Neuronal stem cell (in vitro differentiated cells): ENCODE measurements at regions not wholly inside any gene's neighbourhood (a gene's known extent, or its start where the extent isn't known, plus 50 kb on each side); places are given as distances from the start of the nearest gene placed in this dataset.

Experiments
- DNase-seq: peaks from one replicate; pipeline ENCODE4 v3.0.0-alpha.2; 2013; ENCODE audit warnings: low spot score
- H2AFZ ChIP-seq: one replicate; pipeline ENCODE4 v1.6.1; 2013; ENCODE audit warnings: mild to moderate bottlenecking, low read length, inconsistent platforms
- H2AK5ac ChIP-seq: 2 replicates; pipeline ENCODE4 v1.6.1; 2013; ENCODE audit warnings: low read depth, mild to moderate bottlenecking, inconsistent platforms, low read length, moderate library complexity, mixed read lengths
- H2BK120ac ChIP-seq: 2 replicates; pipeline ENCODE4 v1.6.1; 2013; ENCODE audit warnings: low read depth, mild to moderate bottlenecking, inconsistent platforms, low read length, moderate library complexity, mixed read lengths
- H2BK12ac ChIP-seq: one replicate; pipeline ENCODE4 v1.6.1; 2013; ENCODE audit warnings: low read length, inconsistent platforms
- H2BK15ac ChIP-seq: 2 replicates; pipeline ENCODE4 v1.6.1; 2013; ENCODE audit warnings: mild to moderate bottlenecking, low read length, inconsistent platforms, mixed read lengths
- H2BK5ac ChIP-seq: one replicate; pipeline ENCODE4 v1.6.1; 2013; ENCODE audit warnings: inconsistent platforms, mild to moderate bottlenecking, low read length, moderate library complexity
- H3K14ac ChIP-seq: one replicate; pipeline ENCODE4 v1.6.1; 2013; ENCODE audit warnings: low read length, inconsistent platforms
- H3K18ac ChIP-seq: 2 replicates; pipeline ENCODE4 v1.6.1; 2013; ENCODE audit warnings: low read length, inconsistent platforms
- H3K23ac ChIP-seq: 2 replicates; pipeline ENCODE4 v1.6.1; 2013; ENCODE audit warnings: low read depth, mild to moderate bottlenecking, mixed read lengths, low read length, inconsistent platforms; ENCODE audit not compliant: poor library complexity
- H3K27ac ChIP-seq: replicated peaks from 3 replicates; pipeline ENCODE4 v1.5.1; 2013; ENCODE audit warnings: low read length, inconsistent platforms
- H3K27me3 ChIP-seq, 3 experiments: 2 replicates each; pipeline ENCODE4 v1.6.1; 2013; ENCODE audit warnings: low read length in 3 of 3, mild to moderate bottlenecking in 2 of 3, inconsistent platforms in 1 of 3, low read depth in 1 of 3, mixed read lengths in 1 of 3, moderate library complexity in 1 of 3; ENCODE audit not compliant: control insufficient read depth in 3 of 3, insufficient read depth in 3 of 3
- H3K36me3 ChIP-seq, 2 donors: replicated peaks in 1 of 2; 2 replicates each; pipeline ENCODE4 v1.6.1; 2013; ENCODE audit warnings: low read length in 2 of 2; ENCODE audit not compliant: control insufficient read depth in 2 of 2, insufficient read depth in 2 of 2
- H3K4ac ChIP-seq: 2 replicates; pipeline ENCODE4 v1.6.1; 2013; ENCODE audit warnings: inconsistent platforms, mild to moderate bottlenecking, low read length, moderate library complexity
- H3K4me1 ChIP-seq, 2 donors: 1 replicate in 1 of 2; 2 replicates in 1 of 2; pipeline ENCODE4 v1.6.1; 2013; ENCODE audit warnings: low read length in 2 of 2, low read depth in 1 of 2; ENCODE audit not compliant: control insufficient read depth in 2 of 2, insufficient read depth in 1 of 2
- H3K4me2 ChIP-seq: one replicate; pipeline ENCODE4 v1.6.1; 2013; ENCODE audit warnings: mild to moderate bottlenecking, low read length, inconsistent platforms; ENCODE audit not compliant: insufficient read depth, poor library complexity, severe bottlenecking
- H3K4me3 ChIP-seq, 2 donors: 2 replicates each; pipeline ENCODE4 v1.5.1; 2013; ENCODE audit warnings: low read length in 2 of 2, mild to moderate bottlenecking in 2 of 2, inconsistent platforms in 1 of 2, moderate library complexity in 1 of 2
- H3K79me1 ChIP-seq: one replicate; pipeline ENCODE4 v1.6.1; 2013; ENCODE audit warnings: low read depth, mild to moderate bottlenecking, inconsistent platforms, low read length, moderate library complexity
- H3K9ac ChIP-seq: one replicate; pipeline ENCODE4 v1.6.1; 2013; ENCODE audit warnings: mild to moderate bottlenecking, low read depth, low read length, inconsistent platforms; ENCODE audit not compliant: poor library complexity
- H3K9me3 ChIP-seq, 2 donors: replicated peaks in 1 of 2; 2 replicates each; pipeline versions ENCODE3 to v1.6.1; 2013; ENCODE audit warnings: low read length in 2 of 2, mild to moderate bottlenecking in 2 of 2, inconsistent platforms in 1 of 2, low read depth in 1 of 2, mixed read lengths in 1 of 2, moderate library complexity in 1 of 2; ENCODE audit not compliant: control insufficient read depth in 2 of 2, insufficient read depth in 1 of 2
- H4K8ac ChIP-seq: one replicate; pipeline ENCODE4 v1.6.1; 2013; ENCODE audit warnings: low read depth, mild to moderate bottlenecking, inconsistent platforms, low read length, moderate library complexity
- H4K91ac ChIP-seq: one replicate; pipeline ENCODE4 v1.6.1; 2013; ENCODE audit warnings: low read length, low read depth, mild to moderate bottlenecking, inconsistent platforms; ENCODE audit not compliant: poor library complexity
- WGBS, 2 donors: extraction: QIAGEN DNeasy Blood & Tissue Kit; methylation state at CpG; one replicate each; pipeline ENCODE4 v1.1.7; 2013; ENCODE audit warnings: missing lambda C conversion rate in 2 of 2, mixed read lengths in 1 of 2; ENCODE audit not compliant: insufficient read length in 2 of 2, insufficient replicate concordance in 1 of 2; ENCODE audit errors: extremely low coverage in 2 of 2; 5-methylcytosine and 5-hydroxymethylcytosine counted together

GRCh38 chr2:128724547-128724946, 405.9 kb upstream of the HS6ST1 start:
- Histone ChIP-seq H3K36me3 (no peaks in the 10 kb centered on the region), H3K14ac (no peak overlapping the region), H4K8ac (no peak overlapping the region), H4K91ac (no peak overlapping the region), H3K4me2 (no peak overlapping the region), H2BK15ac (no peak overlapping the region), H2BK120ac (no peak overlapping the region), H3K27ac (no peak overlapping the region), H3K27me3 (no peaks in the 10 kb centered on the region), H3K18ac (no peak overlapping the region), H3K9me3 (peaks cover 0 to 2% of the 10 kb centered on the region in 2 donors), H2AFZ (no peak overlapping the region), H2BK5ac (no peak overlapping the region), H3K23ac (no peak overlapping the region), H3K4me3 (no peak overlapping the region), H2BK12ac (no peak overlapping the region), H3K4me1 (no peaks in the 10 kb centered on the region), H3K4ac (no peak overlapping the region), H2AK5ac (no peak overlapping the region), H3K79me1 (no peaks in the 10 kb centered on the region), H3K9ac (no peak overlapping the region)
- WGBS, 2 donors = no CpG with 5 or more reads among the region's 7 CpGs
- no peak for DNase-seq

- H2BK5ac ChIP-seq = no peak overlapping the region
- no peak overlapping the region for H2BK12ac ChIP-seq
- no peak overlapping the region for H3K27ac ChIP-seq
- no peaks in the 10 kb centered on the region for H3K79me1 ChIP-seq
- H3K18ac ChIP-seq = no peak overlapping the region
- no peaks in the 10 kb centered on the region for H3K27me3 ChIP-seq
- H3K9me3 ChIP-seq = peaks cover 0 to 6% of the 10 kb centered on the region in 2 donors
- H4K91ac ChIP-seq = no peak overlapping the region
- no peak for DNase-seq
- no peak overlapping the region for H2AFZ ChIP-seq
- no peak overlapping the region for H3K4me2 ChIP-seq
- no peak overlapping the region for H3K14ac ChIP-seq
- no peak overlapping the region for H2AK5ac ChIP-seq
- H3K36me3 ChIP-seq = no peaks in the 10 kb centered on the region
- no peak overlapping the region for H3K23ac ChIP-seq
- H2BK15ac ChIP-seq = no peak overlapping the region
- no CpG with 5 or more reads among the region's 7 CpGs for WGBS, 2 donors
- no peak overlapping the region for H2BK120ac ChIP-seq
- no peak overlapping the region for H3K4ac ChIP-seq
- no peak overlapping the region for H3K4me3 ChIP-seq
- no peak overlapping the region for H3K9ac ChIP-seq
- no peaks in the 10 kb centered on the region for H3K4me1 ChIP-seq
- H4K8ac ChIP-seq = no peak overlapping the region
Measured at GRCh38 chr2:128724972-128725371, 406.3 kb upstream of the HS6ST1 start.

- Histone ChIP-seq H4K91ac (no peak overlapping the region), H3K14ac (no peak overlapping the region), H3K9ac (no peak overlapping the region), H2BK12ac (no peak overlapping the region), H3K18ac (no peak overlapping the region), H4K8ac (no peak overlapping the region), H2AK5ac (no peak overlapping the region), H3K23ac (no peak overlapping the region), H2BK5ac (no peak overlapping the region), H2BK15ac (no peak overlapping the region), H3K27ac (no peak overlapping the region), H3K27me3 (no peaks in the 10 kb centered on the region), H2AFZ (no peak overlapping the region), H3K36me3 (no peaks in the 10 kb centered on the region), H3K9me3 (peaks cover 4 to 11% of the 10 kb centered on the region in 2 donors), H3K4me2 (no peak overlapping the region), H3K4me1 (peaks cover 0 to 4% of the 10 kb centered on the region in 2 donors), H3K79me1 (no peaks in the 10 kb centered on the region), H3K4me3 (no peak overlapping the region), H3K4ac (no peak overlapping the region), H2BK120ac (no peak overlapping the region)
- DNase-seq = no peak
- WGBS, 2 donors = no CpG with 5 or more reads among the region's 2 CpGs
Measured at GRCh38 chr2:128726236-128726635, 407.6 kb upstream of the HS6ST1 start.

GRCh38 chr2:128726911-128727310, 408.2 kb upstream of the HS6ST1 start:
- no peak overlapping the region for H4K8ac ChIP-seq
- H3K9ac ChIP-seq = no peak overlapping the region
- no peak overlapping the region for H3K4me2 ChIP-seq
- no peak overlapping the region for H2BK5ac ChIP-seq
- H2BK120ac ChIP-seq = no peak overlapping the region
- H4K91ac ChIP-seq = no peak overlapping the region
- H3K9me3 ChIP-seq = peaks cover 4 to 12% of the 10 kb centered on the region in 2 donors
- no peak overlapping the region for H3K4me3 ChIP-seq
- no peaks in the 10 kb centered on the region for H3K36me3 ChIP-seq
- no peak for DNase-seq
- H2BK12ac ChIP-seq = no peak overlapping the region
- no peak overlapping the region for H2AK5ac ChIP-seq
- no peak overlapping the region for H3K23ac ChIP-seq
- H2BK15ac ChIP-seq = no peak overlapping the region
- WGBS, 2 donors = no CpG with 5 or more reads among the region's 4 CpGs
- peaks cover 0 to 4% of the 10 kb centered on the region in 2 donors for H3K4me1 ChIP-seq
- H3K4ac ChIP-seq = no peak overlapping the region
- no peak overlapping the region for H2AFZ ChIP-seq
- no peaks in the 10 kb centered on the region for H3K79me1 ChIP-seq
- no peak overlapping the region for H3K18ac ChIP-seq
- H3K14ac ChIP-seq = no peak overlapping the region
- no peaks in the 10 kb centered on the region for H3K27me3 ChIP-seq
- no peak overlapping the region for H3K27ac ChIP-seq
